SU-DHL-6 (cell line): ENCODE measurements at regions not wholly inside any gene's neighbourhood (a gene's known extent, or its start where the extent isn't known, plus 50 kb on each side); places are given as distances from the start of the nearest gene placed in this dataset.

ENCODE experiments used
- H2AFZ ChIP-seq: fragments of 200-600 bp; sonication (generic); 2 replicates; pipeline ENCODE4 v1.6.1; 2014; ENCODE audit warnings: low read depth, mild to moderate bottlenecking, moderate library complexity, mixed read lengths, antibody characterized with exemption, low read length; ENCODE audit not compliant: severe bottlenecking
- H3F3A ChIP-seq: fragments of 200-600 bp; shearing (Covaris generic); 2 replicates; pipeline ENCODE4 v1.6.0; 2016; ENCODE audit warnings: antibody characterized with exemption, mild to moderate bottlenecking; ENCODE audit not compliant: insufficient read depth
- H3K27ac ChIP-seq: fragments of 200-600 bp; sonication (generic); 2 replicates; pipeline ENCODE4 v1.5.1; 2016; ENCODE audit warnings: low read depth, mild to moderate bottlenecking, low read length, moderate library complexity, mixed read lengths
- H3K27me3 ChIP-seq: fragments of 200-600 bp; sonication (generic), shearing (Covaris generic); 2 replicates; pipeline ENCODE4 v1.6.0; 2014; ENCODE audit warnings: mild to moderate bottlenecking, low read length
- H3K36me3 ChIP-seq: fragments of 200-600 bp; sonication (generic); 2 replicates; pipeline ENCODE4 v1.6.1; 2014; ENCODE audit warnings: mild to moderate bottlenecking, low read length, mixed read lengths
- H3K4me2 ChIP-seq: fragments of 300-600, 200-600 bp; shearing (Covaris generic), sonication (generic); 2 replicates; pipeline ENCODE4 v1.6.0; 2014; ENCODE audit warnings: low read length, low read depth, mild to moderate bottlenecking; ENCODE audit not compliant: poor library complexity, severe bottlenecking
- H3K4me3 ChIP-seq: fragments of 200-600 bp; sonication (generic); 2 replicates; pipeline ENCODE4 v1.5.1; 2014; ENCODE audit warnings: antibody characterized with exemption, low read length, mild to moderate bottlenecking, mixed read lengths; ENCODE audit not compliant: insufficient read depth, poor library complexity, severe bottlenecking
- H3K79me2 ChIP-seq: fragments of 200-600 bp; sonication (generic); 2 replicates; pipeline ENCODE4 v1.6.1; 2014; ENCODE audit warnings: mild to moderate bottlenecking, low read length, moderate library complexity; ENCODE audit not compliant: insufficient read depth
- H3K9ac ChIP-seq: fragments of 200-600 bp; sonication (generic); 2 replicates; pipeline ENCODE4 v1.7.0; 2014; ENCODE audit warnings: mild to moderate bottlenecking, low read length
- H3K9me2 ChIP-seq: fragments of 200-600 bp; sonication (generic); replicated peaks from 2 replicates; pipeline ENCODE4 v1.6.1; 2014; ENCODE audit warnings: low read length; ENCODE audit not compliant: insufficient read depth
- H3K9me3 ChIP-seq: fragments of 200-600 bp; sonication (generic); 2 replicates; pipeline ENCODE4 v1.6.1; 2014; ENCODE audit warnings: low read length, mixed read lengths; ENCODE audit not compliant: insufficient read depth
- H4K20me1 ChIP-seq: fragments of 200-600 bp; sonication (generic); 2 replicates; pipeline ENCODE4 v1.6.1; 2014; ENCODE audit warnings: low read depth, mild to moderate bottlenecking, antibody characterized with exemption, low read length, moderate library complexity, mixed read lengths
- EZH2phosphoT487 ChIP-seq: fragments of 200-600 bp; sonication (generic), shearing (Covaris generic); conservative IDR thresholded peaks from 2 replicates; pipeline ENCODE4 v1.6.1; 2018; ENCODE audit warnings: mild to moderate bottlenecking, antibody characterized with exemption, low read length, moderate library complexity, mixed read lengths
- TF ChIP-seq, protein P1 (sequence below): fragments of 200-600 bp; sonication (generic); IDR thresholded peaks from one replicate; pipeline ENCODE4 v1.5.1; 2017; ENCODE audit warnings: antibody characterized with exemption, mild to moderate bottlenecking, low read length, moderate library complexity; ENCODE audit not compliant: insufficient read depth, poor library complexity, severe bottlenecking

DNA sequence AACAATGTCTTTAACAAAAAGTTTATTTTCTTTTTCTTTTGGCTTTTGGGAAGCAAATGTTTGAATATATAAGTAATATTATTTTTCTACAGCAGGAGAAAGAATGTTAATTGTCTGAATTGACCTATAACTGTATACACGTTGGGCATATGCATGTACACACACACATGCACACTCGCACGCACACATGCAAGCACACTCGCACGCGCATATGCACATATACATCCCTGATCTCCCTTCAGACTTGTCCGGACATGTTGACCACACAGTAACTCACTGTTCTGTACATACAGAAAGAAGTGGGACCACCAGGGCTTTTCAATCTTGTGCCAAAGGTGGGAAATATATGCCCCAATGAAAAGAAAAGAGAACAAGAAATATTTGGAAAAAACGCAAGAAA is 245.1 kb upstream of the APCDD1 start:
- H2AFZ ChIP-seq, result no peak overlapping the region
- no peak overlapping the region for H3K9ac ChIP-seq
- no peaks in the 10 kb centered on the region for H3K9me2 ChIP-seq
- no peaks in the 10 kb centered on the region for H3K27me3 ChIP-seq
- no peaks in the 10 kb centered on the region for H3K9me3 ChIP-seq
- no peak overlapping the region for H3K27ac ChIP-seq
- no peak for TF ChIP-seq EZH2phosphoT487
- TF ChIP-seq, protein P1, sequence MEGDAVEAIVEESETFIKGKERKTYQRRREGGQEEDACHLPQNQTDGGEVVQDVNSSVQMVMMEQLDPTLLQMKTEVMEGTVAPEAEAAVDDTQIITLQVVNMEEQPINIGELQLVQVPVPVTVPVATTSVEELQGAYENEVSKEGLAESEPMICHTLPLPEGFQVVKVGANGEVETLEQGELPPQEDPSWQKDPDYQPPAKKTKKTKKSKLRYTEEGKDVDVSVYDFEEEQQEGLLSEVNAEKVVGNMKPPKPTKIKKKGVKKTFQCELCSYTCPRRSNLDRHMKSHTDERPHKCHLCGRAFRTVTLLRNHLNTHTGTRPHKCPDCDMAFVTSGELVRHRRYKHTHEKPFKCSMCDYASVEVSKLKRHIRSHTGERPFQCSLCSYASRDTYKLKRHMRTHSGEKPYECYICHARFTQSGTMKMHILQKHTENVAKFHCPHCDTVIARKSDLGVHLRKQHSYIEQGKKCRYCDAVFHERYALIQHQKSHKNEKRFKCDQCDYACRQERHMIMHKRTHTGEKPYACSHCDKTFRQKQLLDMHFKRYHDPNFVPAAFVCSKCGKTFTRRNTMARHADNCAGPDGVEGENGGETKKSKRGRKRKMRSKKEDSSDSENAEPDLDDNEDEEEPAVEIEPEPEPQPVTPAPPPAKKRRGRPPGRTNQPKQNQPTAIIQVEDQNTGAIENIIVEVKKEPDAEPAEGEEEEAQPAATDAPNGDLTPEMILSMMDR, result no peak
- no peaks in the 10 kb centered on the region for H3F3A ChIP-seq
- H3K79me2 ChIP-seq, result no peaks in the 10 kb centered on the region
- no peak overlapping the region for H3K4me3 ChIP-seq
- no peak overlapping the region for H3K4me2 ChIP-seq
- no peaks in the 10 kb centered on the region for H4K20me1 ChIP-seq
- H3K36me3 ChIP-seq, result no peaks in the 10 kb centered on the region

DNA sequence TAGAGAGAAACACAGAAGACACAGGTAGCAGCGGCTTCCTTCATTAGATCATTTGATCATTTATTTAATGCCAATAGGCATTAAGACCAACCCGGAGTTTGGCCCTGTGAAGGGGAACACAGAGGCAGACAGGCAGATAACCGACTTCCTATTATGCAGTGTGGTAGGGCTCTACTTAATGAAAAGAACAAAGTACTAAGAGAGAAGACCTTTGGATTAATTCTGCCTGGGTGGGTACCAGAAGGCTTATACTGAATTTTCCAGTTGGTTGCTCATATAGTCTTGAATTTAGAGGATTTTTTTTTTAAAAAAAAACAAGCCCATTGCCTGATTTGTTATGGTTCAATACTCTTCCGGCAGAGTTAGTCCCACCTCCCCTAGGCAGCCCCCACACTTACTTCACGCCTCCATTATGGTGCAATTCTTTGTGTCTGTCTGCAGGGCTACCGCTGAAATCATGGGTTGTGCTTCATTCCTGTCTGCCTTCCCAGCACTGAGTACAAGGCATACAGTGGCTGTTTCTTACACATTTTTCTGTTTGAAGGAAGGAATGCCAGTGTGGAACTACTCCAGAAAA is 244.3 kb upstream of the APCDD1 start:
- Histone ChIP-seq H3K79me2 (no peaks in the 10 kb centered on the region), H3K9me3 (no peaks in the 10 kb centered on the region), H3F3A (no peaks in the 10 kb centered on the region), H3K4me3 (no peak overlapping the region), H3K9me2 (no peaks in the 10 kb centered on the region), H3K27me3 (no peaks in the 10 kb centered on the region), H3K36me3 (no peaks in the 10 kb centered on the region), H2AFZ (no peak overlapping the region), H3K4me2 (no peak overlapping the region), H3K27ac (no peak overlapping the region), H4K20me1 (no peaks in the 10 kb centered on the region), H3K9ac (no peak overlapping the region)
- TF ChIP-seq, protein P1, result no peak
- no peak for TF ChIP-seq EZH2phosphoT487

DNA sequence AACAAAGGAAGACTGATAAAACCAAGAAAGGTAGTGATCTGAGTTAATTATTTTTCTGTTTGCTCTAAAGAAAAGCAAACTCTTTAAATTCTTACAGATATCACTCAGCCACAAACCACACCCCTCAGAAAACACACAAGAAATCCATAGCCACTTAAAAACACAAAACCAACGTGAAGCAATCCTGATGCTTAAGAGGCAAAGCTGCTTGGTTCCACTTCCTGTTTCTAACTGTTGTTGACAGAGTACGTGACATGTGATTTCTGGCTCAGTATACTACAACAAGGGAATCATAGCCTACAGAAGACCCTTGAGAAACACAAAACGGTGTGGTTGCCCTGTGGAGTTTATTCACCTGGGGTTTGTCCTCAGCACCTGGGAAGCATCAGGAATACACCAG is 240.9 kb upstream of the APCDD1 start:
- Histone ChIP-seq H3K27me3 (no peaks in the 10 kb centered on the region), H3K4me3 (no peak overlapping the region), H3F3A (no peaks in the 10 kb centered on the region), H3K4me2 (no peak overlapping the region), H3K36me3 (no peaks in the 10 kb centered on the region), H3K79me2 (no peaks in the 10 kb centered on the region), H4K20me1 (no peaks in the 10 kb centered on the region), H3K9me3 (no peaks in the 10 kb centered on the region), H3K27ac (no peak overlapping the region), H2AFZ (no peak overlapping the region), H3K9me2 (no peaks in the 10 kb centered on the region), H3K9ac (no peak overlapping the region)
- TF ChIP-seq EZH2phosphoT487, result no peak
- TF ChIP-seq, protein P1, result no peak

DNA sequence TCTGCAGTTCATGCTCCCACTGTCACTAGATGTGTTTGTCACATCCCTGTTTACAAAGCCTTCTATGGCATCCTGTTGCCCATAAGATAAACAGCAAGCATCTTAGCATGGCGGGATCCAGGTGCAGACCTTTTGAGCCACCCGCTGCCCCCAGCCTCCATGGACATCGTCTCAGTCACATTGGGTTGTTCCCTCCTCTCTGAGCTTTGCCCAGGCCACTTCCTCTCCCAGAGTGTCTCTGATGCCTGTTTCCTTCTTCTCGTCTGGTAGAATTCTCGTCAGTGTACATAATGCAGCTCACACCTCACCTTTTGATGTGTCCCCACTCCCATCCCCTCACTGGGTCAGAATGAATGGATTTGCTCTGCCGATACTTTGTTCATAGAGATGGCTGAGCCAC is 239.0 kb upstream of the APCDD1 start:
- Histone ChIP-seq H3K9me3 (no peaks in the 10 kb centered on the region), H4K20me1 (no peaks in the 10 kb centered on the region), H3K27me3 (no peaks in the 10 kb centered on the region), H3K79me2 (no peaks in the 10 kb centered on the region), H3K4me3 (no peak overlapping the region), H3K9me2 (no peaks in the 10 kb centered on the region), H3F3A (no peaks in the 10 kb centered on the region), H3K27ac (no peak overlapping the region), H3K9ac (no peak overlapping the region), H3K36me3 (no peaks in the 10 kb centered on the region), H2AFZ (no peak overlapping the region), H3K4me2 (no peak overlapping the region)
- no peak for TF ChIP-seq EZH2phosphoT487
- TF ChIP-seq, protein P1, result no peak
